Gastroesophageal sphincter (tissue), 3 donors: ENCODE measurements at regions not wholly inside any gene's neighbourhood (a gene's known extent, or its start where the extent isn't known, plus 50 kb on each side); places are given as distances from the start of the nearest gene placed in this dataset.

Experiments
- EP300 ChIP-seq: sonication (generic); formaldehyde crosslinking; IDR thresholded peaks from one replicate; pipeline ENCODE4 v1.6.1; 2017; ENCODE audit warnings: antibody characterized with exemption, mild to moderate bottlenecking
- TF ChIP-seq, protein P1 (sequence below), 4 experiments: fragments of 200-600 bp in 2 of 4; fragments of 450-650 bp in 2 of 4; sonication (generic) in 1 of 4; IDR thresholded peaks; one replicate each; pipeline ENCODE4 v1.5.1; 2017 to 2019; ENCODE audit warnings: antibody characterized with exemption in 4 of 4, mild to moderate bottlenecking in 2 of 4, moderate library complexity in 2 of 4

GRCh38 chr10:64430690-64431323, 909.6 kb downstream of the REEP3 start:
- TF ChIP-seq, protein P1, sequence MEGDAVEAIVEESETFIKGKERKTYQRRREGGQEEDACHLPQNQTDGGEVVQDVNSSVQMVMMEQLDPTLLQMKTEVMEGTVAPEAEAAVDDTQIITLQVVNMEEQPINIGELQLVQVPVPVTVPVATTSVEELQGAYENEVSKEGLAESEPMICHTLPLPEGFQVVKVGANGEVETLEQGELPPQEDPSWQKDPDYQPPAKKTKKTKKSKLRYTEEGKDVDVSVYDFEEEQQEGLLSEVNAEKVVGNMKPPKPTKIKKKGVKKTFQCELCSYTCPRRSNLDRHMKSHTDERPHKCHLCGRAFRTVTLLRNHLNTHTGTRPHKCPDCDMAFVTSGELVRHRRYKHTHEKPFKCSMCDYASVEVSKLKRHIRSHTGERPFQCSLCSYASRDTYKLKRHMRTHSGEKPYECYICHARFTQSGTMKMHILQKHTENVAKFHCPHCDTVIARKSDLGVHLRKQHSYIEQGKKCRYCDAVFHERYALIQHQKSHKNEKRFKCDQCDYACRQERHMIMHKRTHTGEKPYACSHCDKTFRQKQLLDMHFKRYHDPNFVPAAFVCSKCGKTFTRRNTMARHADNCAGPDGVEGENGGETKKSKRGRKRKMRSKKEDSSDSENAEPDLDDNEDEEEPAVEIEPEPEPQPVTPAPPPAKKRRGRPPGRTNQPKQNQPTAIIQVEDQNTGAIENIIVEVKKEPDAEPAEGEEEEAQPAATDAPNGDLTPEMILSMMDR (IDR thresholded peaks at IDR 0.05): no peak
- no peak for TF ChIP-seq EP300
